ENCODE measurements at regions not wholly inside any gene's neighbourhood (a gene's known extent, or its start where the extent isn't known, plus 50 kb on each side); places are given as distances from the start of the nearest gene placed in this dataset.

DNA sequence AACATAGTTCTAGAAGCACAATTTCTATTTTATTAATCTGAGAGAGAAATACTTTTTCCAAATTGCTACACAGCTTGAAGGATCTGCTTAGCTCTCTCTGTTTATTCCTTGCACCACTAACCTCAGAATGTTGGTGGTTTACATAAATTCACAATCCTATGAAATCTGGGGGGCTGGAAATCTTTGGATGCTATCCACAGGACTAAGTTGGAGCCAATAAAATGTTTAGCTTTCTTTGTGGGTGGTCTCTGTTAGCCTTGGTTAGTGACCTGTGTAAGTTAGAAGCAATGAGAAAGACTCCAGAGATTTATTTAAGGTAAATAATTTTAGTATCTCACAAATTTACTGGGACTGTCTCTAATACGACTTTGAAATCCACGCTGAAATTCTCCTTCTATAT is 418.1 kb downstream of the ADGRL2 start:
- TF ChIP-seq TAF1 (IDR thresholded peaks at IDR 0.05; ENCODE audit: low read depth): no peak
- TF ChIP-seq ZBTB7A (IDR thresholded peaks at IDR 0.05; ENCODE audit: low read depth): no peak
- no peak for TF ChIP-seq CREB1 (IDR thresholded peaks at IDR 0.05; ENCODE audit: low read depth)
- no peak for TF ChIP-seq CEBPB (IDR thresholded peaks at IDR 0.05)
- TF ChIP-seq, protein P1, sequence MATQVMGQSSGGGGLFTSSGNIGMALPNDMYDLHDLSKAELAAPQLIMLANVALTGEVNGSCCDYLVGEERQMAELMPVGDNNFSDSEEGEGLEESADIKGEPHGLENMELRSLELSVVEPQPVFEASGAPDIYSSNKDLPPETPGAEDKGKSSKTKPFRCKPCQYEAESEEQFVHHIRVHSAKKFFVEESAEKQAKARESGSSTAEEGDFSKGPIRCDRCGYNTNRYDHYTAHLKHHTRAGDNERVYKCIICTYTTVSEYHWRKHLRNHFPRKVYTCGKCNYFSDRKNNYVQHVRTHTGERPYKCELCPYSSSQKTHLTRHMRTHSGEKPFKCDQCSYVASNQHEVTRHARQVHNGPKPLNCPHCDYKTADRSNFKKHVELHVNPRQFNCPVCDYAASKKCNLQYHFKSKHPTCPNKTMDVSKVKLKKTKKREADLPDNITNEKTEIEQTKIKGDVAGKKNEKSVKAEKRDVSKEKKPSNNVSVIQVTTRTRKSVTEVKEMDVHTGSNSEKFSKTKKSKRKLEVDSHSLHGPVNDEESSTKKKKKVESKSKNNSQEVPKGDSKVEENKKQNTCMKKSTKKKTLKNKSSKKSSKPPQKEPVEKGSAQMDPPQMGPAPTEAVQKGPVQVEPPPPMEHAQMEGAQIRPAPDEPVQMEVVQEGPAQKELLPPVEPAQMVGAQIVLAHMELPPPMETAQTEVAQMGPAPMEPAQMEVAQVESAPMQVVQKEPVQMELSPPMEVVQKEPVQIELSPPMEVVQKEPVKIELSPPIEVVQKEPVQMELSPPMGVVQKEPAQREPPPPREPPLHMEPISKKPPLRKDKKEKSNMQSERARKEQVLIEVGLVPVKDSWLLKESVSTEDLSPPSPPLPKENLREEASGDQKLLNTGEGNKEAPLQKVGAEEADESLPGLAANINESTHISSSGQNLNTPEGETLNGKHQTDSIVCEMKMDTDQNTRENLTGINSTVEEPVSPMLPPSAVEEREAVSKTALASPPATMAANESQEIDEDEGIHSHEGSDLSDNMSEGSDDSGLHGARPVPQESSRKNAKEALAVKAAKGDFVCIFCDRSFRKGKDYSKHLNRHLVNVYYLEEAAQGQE (IDR thresholded peaks at IDR 0.05; ENCODE audit: low read depth): no peak
- TF ChIP-seq TCF12 (IDR thresholded peaks at IDR 0.05; ENCODE audit: low read depth): no peak
- no peak for TF ChIP-seq TEAD4 (IDR thresholded peaks at IDR 0.05)
- TF ChIP-seq, protein P2, sequence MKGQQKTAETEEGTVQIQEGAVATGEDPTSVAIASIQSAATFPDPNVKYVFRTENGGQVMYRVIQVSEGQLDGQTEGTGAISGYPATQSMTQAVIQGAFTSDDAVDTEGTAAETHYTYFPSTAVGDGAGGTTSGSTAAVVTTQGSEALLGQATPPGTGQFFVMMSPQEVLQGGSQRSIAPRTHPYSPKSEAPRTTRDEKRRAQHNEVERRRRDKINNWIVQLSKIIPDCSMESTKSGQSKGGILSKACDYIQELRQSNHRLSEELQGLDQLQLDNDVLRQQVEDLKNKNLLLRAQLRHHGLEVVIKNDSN (IDR thresholded peaks at IDR 0.05): no peak
- no peak for TF ChIP-seq EP300 (IDR thresholded peaks at IDR 0.05; ENCODE audit: borderline replicate concordance)
- no peak for TF ChIP-seq YY1 (IDR thresholded peaks at IDR 0.05; ENCODE audit: low read depth)
- TF ChIP-seq RAD21 (IDR thresholded peaks at IDR 0.05; ENCODE audit: low read depth): no peak
- no peak for TF ChIP-seq NFIC (IDR thresholded peaks at IDR 0.05)
- TF ChIP-seq FOXM1 (IDR thresholded peaks at IDR 0.05; ENCODE audit: borderline replicate concordance, low read depth): no peak
- TF ChIP-seq, protein P3, sequence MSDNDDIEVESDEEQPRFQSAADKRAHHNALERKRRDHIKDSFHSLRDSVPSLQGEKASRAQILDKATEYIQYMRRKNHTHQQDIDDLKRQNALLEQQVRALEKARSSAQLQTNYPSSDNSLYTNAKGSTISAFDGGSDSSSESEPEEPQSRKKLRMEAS (IDR thresholded peaks at IDR 0.05): no peak
- TF ChIP-seq EGR1 (IDR thresholded peaks at IDR 0.05): no peak

DNA sequence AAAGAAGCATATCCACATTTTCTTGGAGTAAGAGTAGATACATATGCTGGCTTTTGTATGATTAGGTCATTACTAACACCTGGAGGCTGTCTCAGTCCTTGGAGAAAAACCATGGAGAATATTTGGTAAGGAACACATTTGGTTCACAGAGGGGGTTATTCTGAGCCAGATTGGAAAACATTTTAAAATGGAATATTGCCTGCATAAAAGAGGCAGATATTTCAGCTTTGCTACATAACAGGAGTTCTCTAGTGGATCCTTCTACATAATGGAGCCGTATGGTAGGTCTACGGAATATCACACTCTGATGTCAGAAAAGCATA is 415.1 kb downstream of the ADGRL2 start:
- TF ChIP-seq NFIC (IDR thresholded peaks at IDR 0.05): no peak

DNA sequence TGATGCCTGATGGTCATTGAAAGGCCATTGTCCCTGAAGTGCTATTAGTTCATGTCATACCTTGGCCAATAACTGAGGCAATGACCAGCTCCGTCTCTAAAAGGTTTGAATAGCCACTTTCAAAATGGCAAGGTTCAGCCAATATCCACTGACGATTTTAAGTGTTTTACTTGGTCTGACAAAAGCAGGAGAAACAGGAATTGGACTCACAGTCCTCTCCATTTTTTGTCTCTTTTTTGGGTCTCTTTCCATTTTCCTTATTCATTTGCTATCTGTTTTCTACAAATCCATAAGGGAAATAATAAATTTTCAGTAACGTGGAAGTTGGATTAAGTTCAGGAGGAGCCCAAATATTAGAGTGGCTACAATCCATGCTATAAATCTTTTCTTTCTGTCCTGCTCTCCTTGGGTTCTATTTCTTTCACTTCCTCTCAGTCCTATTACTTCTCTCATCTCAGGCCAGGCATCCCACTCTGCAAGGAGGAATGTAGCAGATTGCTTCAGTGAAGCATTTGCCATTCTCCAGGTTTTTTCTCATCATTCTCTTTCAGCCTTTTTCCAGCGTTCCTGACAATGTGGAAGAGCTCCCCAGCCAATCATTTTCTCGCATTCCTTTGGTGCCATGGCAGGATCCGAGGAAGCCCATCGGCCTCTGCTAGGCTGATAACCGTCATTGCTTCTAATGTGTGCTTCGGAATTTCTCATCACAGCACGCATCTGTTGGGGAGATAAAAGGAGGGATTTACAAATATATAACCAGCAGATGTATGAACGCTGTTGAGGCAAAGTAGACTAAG is 414.5 kb downstream of the ADGRL2 start:
- TF ChIP-seq YY1 (IDR thresholded peaks at IDR 0.05; ENCODE audit: low read depth): no peak
- no peak for TF ChIP-seq CREB1 (IDR thresholded peaks at IDR 0.05; ENCODE audit: low read depth)
- TF ChIP-seq CEBPB (IDR thresholded peaks at IDR 0.05): no peak

DNA sequence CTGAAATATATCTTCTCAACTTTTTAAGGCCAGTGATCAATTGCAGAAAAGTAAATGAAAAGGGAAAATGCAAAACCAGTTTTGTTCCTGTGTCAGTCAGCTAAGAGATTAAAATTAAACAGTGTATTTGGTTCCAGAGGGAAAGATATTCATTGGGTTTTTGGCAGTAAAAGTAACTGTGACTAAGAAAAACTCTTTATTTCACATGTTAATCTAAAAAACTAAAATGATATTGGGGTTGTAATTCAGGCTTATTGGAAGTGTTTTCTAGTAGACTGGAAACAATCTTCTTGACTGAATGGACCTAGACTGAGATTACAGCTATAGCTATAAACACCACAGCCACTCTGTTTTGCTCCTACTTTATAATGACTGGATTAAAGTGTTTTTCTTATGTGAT is 413.9 kb downstream of the ADGRL2 start:
- TF ChIP-seq NFIC (IDR thresholded peaks at IDR 0.05) (no peak), YY1 (IDR thresholded peaks at IDR 0.05; ENCODE audit: low read depth) (no peak), EP300 (IDR thresholded peaks at IDR 0.05; ENCODE audit: borderline replicate concordance) (no peak), RAD21 (IDR thresholded peaks at IDR 0.05; ENCODE audit: low read depth) (no peak), CREB1 (IDR thresholded peaks at IDR 0.05; ENCODE audit: low read depth) (no peak), EGR1 (IDR thresholded peaks at IDR 0.05) (no peak), CEBPB (IDR thresholded peaks at IDR 0.05) (no peak), TAF1 (IDR thresholded peaks at IDR 0.05; ENCODE audit: low read depth) (no peak), TEAD4 (IDR thresholded peaks at IDR 0.05) (no peak), FOXM1 (IDR thresholded peaks at IDR 0.05; ENCODE audit: borderline replicate concordance, low read depth) (no peak), ZBTB7A (IDR thresholded peaks at IDR 0.05; ENCODE audit: low read depth) (no peak), TCF12 (IDR thresholded peaks at IDR 0.05; ENCODE audit: low read depth) (no peak)
- TF ChIP-seq, protein P3 (IDR thresholded peaks at IDR 0.05): no peak
- TF ChIP-seq, protein P2 (IDR thresholded peaks at IDR 0.05): no peak
- TF ChIP-seq, protein P1 (IDR thresholded peaks at IDR 0.05; ENCODE audit: low read depth): no peak

DNA sequence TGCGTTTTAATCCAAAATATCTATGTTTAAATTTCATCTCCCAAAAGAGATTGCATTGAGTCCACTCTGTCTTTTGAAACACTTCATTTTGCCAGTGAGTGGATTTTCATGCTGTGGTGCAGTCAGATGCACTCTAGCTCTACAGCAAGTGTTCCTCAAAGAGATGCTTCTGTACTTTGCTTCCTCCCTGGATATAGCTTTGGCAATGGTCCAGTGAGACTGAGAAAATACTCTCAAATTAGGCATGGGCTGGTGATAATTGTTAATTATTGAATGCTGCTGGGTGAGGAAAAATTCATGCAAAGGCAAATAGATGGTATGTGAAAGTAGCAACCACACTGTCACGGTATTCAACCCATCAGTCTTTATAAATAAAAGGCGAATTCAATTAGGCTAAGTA is 396.9 kb downstream of the ADGRL2 start:
- TF ChIP-seq RAD21 (IDR thresholded peaks at IDR 0.05; ENCODE audit: low read depth) (no peak), CREB1 (IDR thresholded peaks at IDR 0.05; ENCODE audit: low read depth) (no peak), ZBTB7A (IDR thresholded peaks at IDR 0.05; ENCODE audit: low read depth) (no peak), TCF12 (IDR thresholded peaks at IDR 0.05; ENCODE audit: low read depth) (no peak), NFIC (IDR thresholded peaks at IDR 0.05) (no peak), YY1 (IDR thresholded peaks at IDR 0.05; ENCODE audit: low read depth) (no peak), FOXM1 (IDR thresholded peaks at IDR 0.05; ENCODE audit: borderline replicate concordance, low read depth) (no peak), TEAD4 (IDR thresholded peaks at IDR 0.05) (no peak), TAF1 (IDR thresholded peaks at IDR 0.05; ENCODE audit: low read depth) (no peak), EP300 (IDR thresholded peaks at IDR 0.05; ENCODE audit: borderline replicate concordance) (no peak), EGR1 (IDR thresholded peaks at IDR 0.05) (no peak), CEBPB (IDR thresholded peaks at IDR 0.05) (no peak)
- TF ChIP-seq, protein P2 (IDR thresholded peaks at IDR 0.05): no peak
- TF ChIP-seq, protein P1 (IDR thresholded peaks at IDR 0.05; ENCODE audit: low read depth): no peak
- TF ChIP-seq, protein P3 (IDR thresholded peaks at IDR 0.05): no peak

Data from Ishikawa (cell line).